Chondrocyte (in vitro differentiated cells): ENCODE measurements at regions not wholly inside any gene's neighbourhood (a gene's known extent, or its start where the extent isn't known, plus 50 kb on each side); places are given as distances from the start of the nearest gene placed in this dataset.

ENCODE experiments used
- DNase-seq: peaks from one replicate; pipeline ENCODE4 v3.0.0; 2021; ENCODE audit warnings: mixed read lengths, low spot score
- H3K27ac Mint-ChIP-seq: one replicate; pipeline ENCODE4 v1.8.0; 2021; ENCODE audit warnings: mild to moderate bottlenecking, moderate library complexity, mixed read lengths; ENCODE audit not compliant: unreplicated experiment
- H3K27me3 Mint-ChIP-seq: 2 replicates; pipeline ENCODE4 v1.8.0; 2021; ENCODE audit warnings: low read depth, mixed read lengths
- H3K36me3 Mint-ChIP-seq: 2 replicates; pipeline ENCODE4 v1.8.0; 2021; ENCODE audit warnings: low read depth, mixed read lengths
- H3K4me1 Mint-ChIP-seq: 2 replicates; pipeline ENCODE4 v1.8.0; 2021; ENCODE audit warnings: low read depth, mild to moderate bottlenecking, mixed read lengths
- H3K4me3 Mint-ChIP-seq: one replicate; pipeline ENCODE4 v1.8.0; 2021; ENCODE audit warnings: mild to moderate bottlenecking, moderate library complexity, mixed read lengths; ENCODE audit not compliant: unreplicated experiment
- H3K9me3 Mint-ChIP-seq: 2 replicates; pipeline ENCODE4 v1.8.0; 2021; ENCODE audit warnings: low read depth, mixed read lengths
- CTCF ChIP-seq: fragments of 200-600 bp; sonication (generic); IDR thresholded peaks from 2 replicates; pipeline ENCODE4 v1.5.0; 2021; ENCODE audit warnings: antibody characterized with exemption, mild to moderate bottlenecking, moderate library complexity

GRCh38 chr12:90124289-90124688, 415.7 kb upstream of the ATP2B1 start:
- Mint-ChIP-seq H3K9me3 (peaks cover 37% of the 10 kb centered on the region), H3K4me1 (peaks cover 5% of the 10 kb centered on the region), H3K27me3 (no peaks in the 10 kb centered on the region), H3K27ac (no peak overlapping the region), H3K36me3 (peaks cover 11% of the 10 kb centered on the region), H3K4me3 (no peak overlapping the region)
- no peak for TF ChIP-seq CTCF
- no peak for DNase-seq

GRCh38 chr12:90122681-90123080, 414.0 kb upstream of the ATP2B1 start:
- no peak for DNase-seq
- no peak overlapping the region for H3K27ac Mint-ChIP-seq
- no peak for TF ChIP-seq CTCF
- peaks cover 44% of the 10 kb centered on the region for H3K9me3 Mint-ChIP-seq
- peaks cover 15% of the 10 kb centered on the region for H3K36me3 Mint-ChIP-seq
- H3K4me1 Mint-ChIP-seq, result peaks cover 5% of the 10 kb centered on the region
- H3K4me3 Mint-ChIP-seq, result no peak overlapping the region
- no peaks in the 10 kb centered on the region for H3K27me3 Mint-ChIP-seq

- Mint-ChIP-seq H3K4me1 (no peaks in the 10 kb centered on the region), H3K9me3 (peaks cover 33% of the 10 kb centered on the region), H3K27me3 (no peaks in the 10 kb centered on the region), H3K36me3 (peaks cover 15% of the 10 kb centered on the region), H3K4me3 (no peak overlapping the region), H3K27ac (no peak overlapping the region)
- DNase-seq, result no peak
- TF ChIP-seq CTCF, result no peak
Observed at GRCh38 chr12:90120627-90121026, 412.0 kb upstream of the ATP2B1 start.

- no peaks in the 10 kb centered on the region for H3K36me3 Mint-ChIP-seq
- TF ChIP-seq CTCF, result no peak
- no peak for DNase-seq
- no peaks in the 10 kb centered on the region for H3K27me3 Mint-ChIP-seq
- H3K4me3 Mint-ChIP-seq, result no peak overlapping the region
- H3K27ac Mint-ChIP-seq, result no peak overlapping the region
- peaks cover 3% of the 10 kb centered on the region for H3K9me3 Mint-ChIP-seq
- H3K4me1 Mint-ChIP-seq, result no peaks in the 10 kb centered on the region
Observed at GRCh38 chr12:90112666-90113065, 404.0 kb upstream of the ATP2B1 start.

- no peak overlapping the region for H3K4me3 Mint-ChIP-seq
- no peaks in the 10 kb centered on the region for H3K4me1 Mint-ChIP-seq
- no peaks in the 10 kb centered on the region for H3K27me3 Mint-ChIP-seq
- no peak overlapping the region for H3K27ac Mint-ChIP-seq
- H3K9me3 Mint-ChIP-seq, result peaks cover 3% of the 10 kb centered on the region
- TF ChIP-seq CTCF, result no peak
- no peak for DNase-seq
- no peaks in the 10 kb centered on the region for H3K36me3 Mint-ChIP-seq
Observed at GRCh38 chr12:90111791-90112580, 403.3 kb upstream of the ATP2B1 start.
